ENCODE measurements at regions not wholly inside any gene's neighbourhood (a gene's known extent, or its start where the extent isn't known, plus 50 kb on each side); places are given as distances from the start of the nearest gene placed in this dataset.

DNA sequence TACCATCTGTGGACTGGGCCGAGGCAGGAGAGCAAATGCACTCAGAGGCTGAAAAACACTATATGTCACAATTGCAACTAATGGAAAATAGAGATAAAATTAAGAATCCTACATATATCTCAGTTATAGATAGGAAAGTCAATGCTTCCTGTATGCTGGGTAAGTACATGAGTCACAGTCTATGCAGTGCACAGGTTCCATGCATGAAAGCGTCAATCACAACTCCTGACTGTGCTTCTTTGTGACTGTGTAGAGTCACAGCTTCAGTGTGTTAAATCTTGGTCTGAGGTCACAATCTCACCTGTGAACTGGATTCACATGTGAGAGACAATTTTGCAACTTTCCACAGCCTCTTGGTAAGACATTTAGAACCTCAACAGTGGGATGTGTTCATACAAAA lies 247.2 kb downstream of the RPS4Y2 start:
- no peak overlapping the region for H3K4me3 ChIP-seq
- ATAC-seq (no peak), DNase-seq (no peak)
- H3K9me3 ChIP-seq = no peaks in the 10 kb centered on the region
- in situ Hi-C loops (cut with MboI; ENCODE audit: low sequenced_read_pairs in 4 of 4) = no loop called here
- no peak overlapping the region for H3K27ac ChIP-seq
- no peaks in the 10 kb centered on the region for H3K36me3 ChIP-seq
- no peaks in the 10 kb centered on the region for H3K4me1 ChIP-seq
- intact Hi-C loops (cut with DNase I; ENCODE audit: low total_unique reads) = no loop called here
- H3K27me3 ChIP-seq = no peaks in the 10 kb centered on the region
- no peak for TF ChIP-seq CTCF (IDR thresholded peaks at IDR 0.05 in 4 of 5, conservative IDR thresholded peaks at IDR 0.05 in 1 of 5)
- no peak for TF ChIP-seq POLR2A (IDR thresholded peaks at IDR 0.05)

DNA sequence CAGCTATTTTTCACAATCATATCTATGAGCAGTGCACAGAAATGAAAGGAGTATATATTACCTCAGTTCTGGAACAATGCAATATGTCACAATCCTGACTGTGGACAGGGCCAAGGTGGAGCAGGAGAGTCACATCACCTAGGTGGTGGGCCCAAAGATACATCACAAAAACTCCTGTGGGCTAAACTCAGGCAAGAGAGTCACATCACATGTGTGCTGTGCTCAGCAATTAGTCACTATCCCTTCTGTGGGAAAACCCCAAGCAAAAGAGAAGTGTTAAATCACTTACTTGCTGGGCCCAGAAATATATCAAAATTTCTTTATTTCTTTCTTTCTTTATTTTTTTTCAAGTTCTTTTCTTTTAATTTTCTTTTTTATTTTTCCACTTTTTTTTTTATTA lies 249.6 kb downstream of the RPS4Y2 start:
- no peak overlapping the region for H3K4me3 ChIP-seq
- in situ Hi-C loops (cut with MboI; ENCODE audit: low sequenced_read_pairs in 4 of 4) (no loop called here), intact Hi-C loops (cut with DNase I; ENCODE audit: low total_unique reads) (no loop called here)
- no peak for DNase-seq
- TF ChIP-seq POLR2A (IDR thresholded peaks at IDR 0.05) = no peak
- TF ChIP-seq CTCF (IDR thresholded peaks at IDR 0.05 in 4 of 5, conservative IDR thresholded peaks at IDR 0.05 in 1 of 5) = no peak
- no peaks in the 10 kb centered on the region for H3K27me3 ChIP-seq
- H3K27ac ChIP-seq = no peak overlapping the region
- H3K4me1 ChIP-seq = no peaks in the 10 kb centered on the region
- no peak for ATAC-seq
- no peaks in the 10 kb centered on the region for H3K9me3 ChIP-seq
- H3K36me3 ChIP-seq = no peaks in the 10 kb centered on the region

- intact Hi-C loops (cut with DNase I; ENCODE audit: low total_unique reads) (no loop called here), in situ Hi-C loops (cut with MboI; ENCODE audit: low sequenced_read_pairs in 4 of 4) (no loop called here)
- Histone ChIP-seq H3K4me3 (no peak overlapping the region), H3K36me3 (no peaks in the 10 kb centered on the region), H3K27ac (no peak overlapping the region), H3K9me3 (no peaks in the 10 kb centered on the region), H3K27me3 (no peaks in the 10 kb centered on the region), H3K4me1 (no peaks in the 10 kb centered on the region)
- ATAC-seq = no peak
- peak; percentile 1 to 11 for DNase-seq
- TF ChIP-seq POLR2A (IDR thresholded peaks at IDR 0.05) = no peak
- no peak for TF ChIP-seq CTCF (IDR thresholded peaks at IDR 0.05 in 4 of 5, conservative IDR thresholded peaks at IDR 0.05 in 1 of 5)
Observed at GRCh38 chrY:21021811-21022210, 265.9 kb downstream of the RPS4Y2 start.

- Histone ChIP-seq H3K36me3 (no peaks in the 10 kb centered on the region), H3K4me3 (no peak overlapping the region), H3K9me3 (no peaks in the 10 kb centered on the region), H3K27me3 (no peaks in the 10 kb centered on the region), H3K27ac (no peak overlapping the region), H3K4me1 (no peaks in the 10 kb centered on the region)
- DNase-seq (no peak), ATAC-seq (no peak)
- intact Hi-C loops (cut with DNase I; ENCODE audit: low total_unique reads) (no loop called here), in situ Hi-C loops (cut with MboI; ENCODE audit: low sequenced_read_pairs in 4 of 4) (no loop called here)
- TF ChIP-seq CTCF (IDR thresholded peaks at IDR 0.05 in 4 of 5, conservative IDR thresholded peaks at IDR 0.05 in 1 of 5) (no peak), POLR2A (IDR thresholded peaks at IDR 0.05) (no peak)
Observed at GRCh38 chrY:21022326-21023044, 266.6 kb downstream of the RPS4Y2 start.

DNA sequence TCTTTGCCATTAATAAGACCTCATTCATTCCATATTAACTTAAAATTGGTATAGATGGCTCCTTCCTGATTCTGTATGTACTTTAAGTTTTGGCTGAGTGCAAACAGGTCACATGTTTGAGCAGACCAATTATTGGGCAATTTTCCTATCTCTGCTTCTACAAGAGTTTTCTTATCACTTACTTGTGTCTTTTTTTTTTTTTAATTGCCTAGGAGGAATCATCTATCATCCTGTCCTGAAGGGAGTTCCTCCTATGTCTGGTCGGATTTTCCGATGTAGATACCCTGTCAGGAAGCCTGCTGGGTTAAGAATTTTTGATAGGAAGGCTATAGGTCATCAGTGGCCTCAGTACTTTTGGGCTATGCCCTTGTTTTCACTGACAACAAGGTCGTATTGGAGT lies 268.0 kb downstream of the RPS4Y2 start:
- no peaks in the 10 kb centered on the region for H3K27me3 ChIP-seq
- intact Hi-C loops (cut with DNase I; ENCODE audit: low total_unique reads) = no loop called here
- in situ Hi-C loops (cut with MboI; ENCODE audit: low sequenced_read_pairs in 4 of 4) = no loop called here
- no peaks in the 10 kb centered on the region for H3K36me3 ChIP-seq
- H3K4me3 ChIP-seq = no peak overlapping the region
- H3K4me1 ChIP-seq = no peaks in the 10 kb centered on the region
- no peak overlapping the region for H3K27ac ChIP-seq
- DNase-seq (no peak), ATAC-seq (no peak)
- TF ChIP-seq CTCF (IDR thresholded peaks at IDR 0.05 in 4 of 5, conservative IDR thresholded peaks at IDR 0.05 in 1 of 5) = no peak
- TF ChIP-seq POLR2A (IDR thresholded peaks at IDR 0.05) = no peak
- H3K9me3 ChIP-seq = no peaks in the 10 kb centered on the region
